Thyroid gland (tissue), 4 donors: ENCODE measurements at regions not wholly inside any gene's neighbourhood (a gene's known extent, or its start where the extent isn't known, plus 50 kb on each side); places are given as distances from the start of the nearest gene placed in this dataset.

Experiments
- POLR2A ChIP-seq, 2 donors: fragments of 450-650 bp; IDR thresholded peaks; one replicate each; pipeline ENCODE4 v1.6.1; 2017; ENCODE audit warnings: antibody characterized with exemption in 2 of 2, mild to moderate bottlenecking in 2 of 2, moderate library complexity in 1 of 2
- TF ChIP-seq, protein P1 (sequence below), 6 experiments: fragments of 200-600 bp in 3 of 6; fragments of 450-650 bp in 3 of 6; sonication (generic) in 3 of 6; IDR thresholded peaks; one replicate each; pipeline ENCODE4 v1.5.1; 2016 to 2019; ENCODE audit warnings: antibody characterized with exemption in 6 of 6, mild to moderate bottlenecking in 2 of 6, inconsistent platforms in 1 of 6, moderate library complexity in 1 of 6

DNA sequence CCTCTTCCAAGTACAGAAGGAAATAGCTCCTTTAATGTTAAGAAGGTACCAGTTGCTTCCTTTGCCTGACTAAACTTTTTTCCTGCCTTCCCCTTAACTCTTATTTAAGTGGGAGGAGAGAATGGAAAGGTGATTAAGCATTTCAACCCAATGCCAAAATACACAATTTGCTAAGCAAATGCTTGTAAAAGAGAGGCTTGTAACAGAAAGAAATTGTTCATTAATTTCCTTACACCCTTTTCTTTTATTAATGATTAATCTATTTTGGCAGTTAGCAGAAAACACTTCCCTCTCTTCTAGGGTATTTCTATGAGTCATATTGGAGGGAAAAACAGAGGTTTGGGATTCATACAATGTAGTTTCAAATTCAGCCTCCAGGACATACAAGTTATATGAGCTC, 427.6 kb upstream of the FAT3 start:
- TF ChIP-seq, protein P1, sequence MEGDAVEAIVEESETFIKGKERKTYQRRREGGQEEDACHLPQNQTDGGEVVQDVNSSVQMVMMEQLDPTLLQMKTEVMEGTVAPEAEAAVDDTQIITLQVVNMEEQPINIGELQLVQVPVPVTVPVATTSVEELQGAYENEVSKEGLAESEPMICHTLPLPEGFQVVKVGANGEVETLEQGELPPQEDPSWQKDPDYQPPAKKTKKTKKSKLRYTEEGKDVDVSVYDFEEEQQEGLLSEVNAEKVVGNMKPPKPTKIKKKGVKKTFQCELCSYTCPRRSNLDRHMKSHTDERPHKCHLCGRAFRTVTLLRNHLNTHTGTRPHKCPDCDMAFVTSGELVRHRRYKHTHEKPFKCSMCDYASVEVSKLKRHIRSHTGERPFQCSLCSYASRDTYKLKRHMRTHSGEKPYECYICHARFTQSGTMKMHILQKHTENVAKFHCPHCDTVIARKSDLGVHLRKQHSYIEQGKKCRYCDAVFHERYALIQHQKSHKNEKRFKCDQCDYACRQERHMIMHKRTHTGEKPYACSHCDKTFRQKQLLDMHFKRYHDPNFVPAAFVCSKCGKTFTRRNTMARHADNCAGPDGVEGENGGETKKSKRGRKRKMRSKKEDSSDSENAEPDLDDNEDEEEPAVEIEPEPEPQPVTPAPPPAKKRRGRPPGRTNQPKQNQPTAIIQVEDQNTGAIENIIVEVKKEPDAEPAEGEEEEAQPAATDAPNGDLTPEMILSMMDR (IDR thresholded peaks at IDR 0.05) = no peak
- no peak for TF ChIP-seq POLR2A (IDR thresholded peaks at IDR 0.05)
